GM12878 (cell line): ENCODE measurements at regions not wholly inside any gene's neighbourhood (a gene's known extent, or its start where the extent isn't known, plus 50 kb on each side); places are given as distances from the start of the nearest gene placed in this dataset.

Experiments
- ATAC-seq: fragments of 200-7000 bp; cut with Tn5 transposase; 3 replicates; pipeline ENCODE4 v1.9.1; 2020; ENCODE audit warnings: mild to moderate bottlenecking, moderate library complexity
- BruUV-seq: library from RNA; stranded (reverse); fragments of 400-500 nt; replicated peaks from 2 replicates; lab custom pipeline; 2021; lab: Mats Ljungman, UMichigan
- CTCF ChIA-PET: fragments of 300-600 bp; sonication (Branson Sonifier 250); formaldehyde crosslinking; extraction: SDS; loops from one replicate; lab custom pipeline; 2021; ENCODE audit warnings: inconsistent platforms; lab: Yijun Ruan, JAX
- POLR2A ChIA-PET: fragments of 350-600 bp; formaldehyde crosslinking; extraction: SDS; loops from one replicate; lab custom pipeline; 2021; ENCODE audit warnings: inconsistent platforms; lab: Charles Lee
- RAD21 ChIA-PET: fragments of 300-600 bp; sonication (Branson Sonifier 250); formaldehyde crosslinking; loops from one replicate; lab custom pipeline; 2023; ENCODE audit warnings: antibody characterized with exemption; ENCODE audit not compliant: unreplicated experiment; lab: Charles Lee
- SMC1A ChIA-PET: fragments of 300-600 bp; sonication (Branson Sonifier 250); formaldehyde crosslinking; loops from one replicate; lab custom pipeline; 2023; ENCODE audit not compliant: unreplicated experiment, uncharacterized antibody; lab: Charles Lee
- DNase-seq: peaks from one replicate; pipeline ENCODE4 v3.0.0-alpha.2; 2011; ENCODE audit warnings: low read depth, low spot score
- FAIRE-seq: peaks from 3 replicates; lab custom pipeline; 2011; peaks lifted over from hg19 to GRCh38; lab: Jason Lieb, UNC
- H2AFZ ChIP-seq: 2 replicates; pipeline ENCODE4 v1.6.0; 2011; ENCODE audit warnings: low read depth, low read length, control low read depth; ENCODE audit not compliant: control insufficient read depth
- H3K27ac ChIP-seq: 2 replicates; pipeline ENCODE4 v1.5.1; 2011; ENCODE audit warnings: control low read depth; ENCODE audit not compliant: control insufficient read depth, insufficient read depth
- H3K27me3 ChIP-seq, 2 experiments: replicated peaks in 1 of 2; 2 replicates each; pipeline versions ENCODE4 v1.6.0 to v1.6.1; 2011; ENCODE audit warnings: low read length in 1 of 2; ENCODE audit not compliant: control insufficient read depth in 2 of 2, insufficient read depth in 2 of 2
- H3K36me3 ChIP-seq, 2 experiments: 2 replicates each; pipeline ENCODE4 v1.5.1; 2011; ENCODE audit warnings: low read length in 1 of 2; ENCODE audit not compliant: control insufficient read depth in 2 of 2, insufficient read depth in 2 of 2
- H3K4me1 ChIP-seq: 2 replicates; pipeline ENCODE4 v1.6.1; 2011; ENCODE audit warnings: mild to moderate bottlenecking, low read length, moderate library complexity, mixed read lengths; ENCODE audit not compliant: control insufficient read depth, insufficient read depth
- H3K4me2 ChIP-seq: 2 replicates; pipeline ENCODE4 v1.6.0; 2011; ENCODE audit warnings: control low read depth; ENCODE audit not compliant: control insufficient read depth, insufficient read depth
- H3K4me3 ChIP-seq: fragments of 200-600 bp; sonication (generic); 2 replicates; pipeline ENCODE4 v1.5.1; 2016
- H3K79me2 ChIP-seq: 2 replicates; pipeline ENCODE4 v1.6.0; 2011; ENCODE audit warnings: low read length; ENCODE audit not compliant: control insufficient read depth, insufficient read depth
- H3K9ac ChIP-seq: 2 replicates; pipeline ENCODE4 v1.8.0; 2011; ENCODE audit warnings: low read length, control low read depth, mixed read lengths; ENCODE audit not compliant: control insufficient read depth, insufficient read depth
- H3K9me3 ChIP-seq: replicated peaks from 3 replicates; pipeline ENCODE4 v1.5.1; 2011; ENCODE audit warnings: mild to moderate bottlenecking, low read length; ENCODE audit not compliant: control insufficient read depth, insufficient read depth
- H4K20me1 ChIP-seq: 2 replicates; pipeline ENCODE4 v1.6.0; 2011; ENCODE audit not compliant: control insufficient read depth, insufficient read depth
- BACH1 ChIP-seq: fragments of 450-650 bp; IDR thresholded peaks from 2 replicates; pipeline ENCODE4 v1.6.1; 2017; ENCODE audit warnings: mild to moderate bottlenecking, borderline replicate concordance
- BHLHE40 ChIP-seq, 2 experiments: fragments of 450-650 bp in 1 of 2; IDR thresholded peaks; 2 replicates each; pipeline ENCODE4 v1.6.1; 2011 to 2017; ENCODE audit warnings: low read depth in 2 of 2, borderline replicate concordance in 1 of 2, improper control_type of control experiment in 1 of 2, low read length in 1 of 2, mild to moderate bottlenecking in 1 of 2
- CBX5 ChIP-seq: sonication (generic); IDR thresholded peaks from 2 replicates; pipeline ENCODE4 v1.6.1; 2016; ENCODE audit warnings: low read depth, moderate library complexity, mild to moderate bottlenecking, inconsistent platforms
- CHD1 ChIP-seq: IDR thresholded peaks from 2 replicates; pipeline ENCODE4 v1.6.1; 2012; ENCODE audit warnings: low read depth, low read length, improper control_type of control experiment
- DPF2 ChIP-seq: fragments of 450-650 bp; IDR thresholded peaks from 2 replicates; pipeline ENCODE4 v1.6.1; 2017; ENCODE audit warnings: mild to moderate bottlenecking
- FOS ChIP-seq: IDR thresholded peaks from 3 replicates; pipeline ENCODE4 v1.6.1; 2011; ENCODE audit warnings: borderline replicate concordance; ENCODE audit not compliant: insufficient read length; ENCODE audit errors: extremely low read depth
- FOXM1 ChIP-seq: IDR thresholded peaks from 2 replicates; pipeline ENCODE4 v1.6.1; 2012; ENCODE audit warnings: low read depth, mild to moderate bottlenecking, inconsistent platforms, low read length, moderate library complexity
- HDGF ChIP-seq: fragments of 450-650 bp; IDR thresholded peaks from 2 replicates; pipeline ENCODE4 v1.6.1; 2016; ENCODE audit warnings: antibody characterized with exemption
- IKZF1 ChIP-seq: fragments of 450-650 bp; conservative IDR thresholded peaks from 2 replicates; pipeline ENCODE4 v1.6.1; 2017; ENCODE audit warnings: antibody characterized with exemption, mild to moderate bottlenecking
- IKZF2 ChIP-seq, 2 experiments: fragments of 450-650 bp; IDR thresholded peaks; 2 replicates each; pipeline ENCODE4 v1.6.1; 2017; ENCODE audit warnings: mild to moderate bottlenecking in 2 of 2, moderate library complexity in 2 of 2
- IRF3 ChIP-seq: fragments of 450-650 bp; IDR thresholded peaks from 2 replicates; pipeline ENCODE4 v1.6.1; 2014; ENCODE audit warnings: mild to moderate bottlenecking
- JUND ChIP-seq: IDR thresholded peaks from 2 replicates; pipeline ENCODE4 v1.6.1; 2012; ENCODE audit warnings: low read depth, mild to moderate bottlenecking, low read length, improper control_type of control experiment, moderate library complexity
- MEF2B ChIP-seq: fragments of 450-650 bp; IDR thresholded peaks from 2 replicates; pipeline ENCODE4 v1.6.1; 2018; ENCODE audit warnings: mild to moderate bottlenecking, moderate library complexity; ENCODE audit not compliant: partially characterized antibody, poor library complexity, severe bottlenecking
- MTA2 ChIP-seq: fragments of 450-650 bp; IDR thresholded peaks from 2 replicates; pipeline ENCODE4 v1.6.1; 2016; ENCODE audit warnings: low read depth, mild to moderate bottlenecking, moderate library complexity
- NRF1 ChIP-seq: conservative IDR thresholded peaks from 2 replicates; pipeline ENCODE4 v1.6.1; 2011; ENCODE audit warnings: mild to moderate bottlenecking, low read depth, low read length, improper control_type of control experiment
- POLR2A ChIP-seq: IDR thresholded peaks from 2 replicates; pipeline ENCODE4 v1.6.1; 2011; ENCODE audit warnings: low read depth, mild to moderate bottlenecking, low read length
- POLR2AphosphoS5 ChIP-seq: IDR thresholded peaks from 2 replicates; pipeline ENCODE4 v1.6.1; 2011; ENCODE audit warnings: mild to moderate bottlenecking, low read length, inconsistent platforms
- SIN3A ChIP-seq: IDR thresholded peaks from 2 replicates; pipeline ENCODE4 v1.6.1; 2012; ENCODE audit warnings: low read depth, low read length, improper control_type of control experiment
- SMARCA5 ChIP-seq: fragments of 450-650 bp; IDR thresholded peaks from 2 replicates; pipeline ENCODE4 v1.6.1; 2017; ENCODE audit warnings: mild to moderate bottlenecking
- SPI1 ChIP-seq: IDR thresholded peaks from 2 replicates; pipeline ENCODE4 v1.6.1; 2011; ENCODE audit warnings: low read depth, mild to moderate bottlenecking, low read length, moderate library complexity, borderline replicate concordance; ENCODE audit not compliant: insufficient read depth
- STAT1 ChIP-seq: fragments of 450-650 bp; conservative IDR thresholded peaks from 2 replicates; pipeline ENCODE4 v1.6.1; 2014; ENCODE audit warnings: antibody characterized with exemption, mild to moderate bottlenecking
- YBX1 ChIP-seq: fragments of 450-650 bp; IDR thresholded peaks from 2 replicates; pipeline ENCODE4 v1.6.1; 2016; ENCODE audit warnings: antibody characterized with exemption
- ZNF384 ChIP-seq: IDR thresholded peaks from 2 replicates; pipeline ENCODE4 v1.6.1; 2012; ENCODE audit warnings: low read depth, mild to moderate bottlenecking, low read length, improper control_type of control experiment, borderline replicate concordance
- ZSCAN29 ChIP-seq: fragments of 450-650 bp; IDR thresholded peaks from 2 replicates; pipeline ENCODE4 v1.6.1; 2017; ENCODE audit warnings: mild to moderate bottlenecking, moderate library complexity
- WGBS: methylation state at CpG from one replicate; pipeline ENCODE4 v1.1.6; 2016; ENCODE audit warnings: low lambda C conversion rate; ENCODE audit not compliant: insufficient replicate concordance, insufficient coverage; ENCODE audit errors: missing lambda C conversion rate; 5-methylcytosine and 5-hydroxymethylcytosine counted together
- in situ Hi-C: fragments of 300-500 bp; cut with MboI; formaldehyde crosslinking; loops from 9 replicates; pipeline ENCODE4 v1.14.3; 2018; ENCODE audit warnings: mixed read lengths
- intact Hi-C: fragments of 100-400 bp; cut with micrococcal nuclease; formaldehyde crosslinking; loops from one replicate; pipeline ENCODE4 v1.14.2; 2022; ENCODE audit not compliant: unreplicated experiment
- TF ChIP-seq, protein P1 (sequence below): fragments of 450-650 bp; IDR thresholded peaks from 2 replicates; pipeline ENCODE4 v1.6.1; 2017; ENCODE audit warnings: borderline replicate concordance

DNA sequence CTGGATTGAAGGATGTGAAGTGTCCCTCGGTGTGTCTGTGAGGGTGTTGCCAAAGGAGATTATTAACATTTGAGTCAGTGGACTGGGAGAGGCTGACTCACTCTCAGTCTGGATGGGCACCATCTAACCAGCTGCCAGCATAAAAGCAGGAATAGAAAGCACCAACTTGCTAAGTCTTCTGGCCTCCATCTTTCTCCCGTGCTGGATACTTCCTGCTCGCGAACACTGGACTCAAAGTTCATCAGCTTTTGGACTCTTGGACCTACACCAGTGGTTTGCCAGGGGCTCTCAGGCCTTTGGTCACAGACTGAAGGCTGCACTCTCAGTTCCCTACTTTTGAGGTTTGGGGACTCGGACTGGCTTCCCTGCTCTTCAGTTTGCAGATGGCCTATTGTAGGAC lies 220.3 kb upstream of the LRFN2 start:
- H3K4me2 ChIP-seq, result no peak overlapping the region
- no peak overlapping the region for H3K27ac ChIP-seq
- 47% methylated on average over 5 of the region's 5 CpGs for WGBS
- H2AFZ ChIP-seq, result no peak overlapping the region
- DNase-seq (no peak), FAIRE-seq (no peak), ATAC-seq (no peak)
- no TSS peak for BruUV-seq
- no peaks in the 10 kb centered on the region for H3K9me3 ChIP-seq
- H3K9ac ChIP-seq, result no peak overlapping the region
- H3K79me2 ChIP-seq, result no peaks in the 10 kb centered on the region
- H4K20me1 ChIP-seq, result no peaks in the 10 kb centered on the region
- in situ Hi-C loops (no loop called here), intact Hi-C loops (no loop called here)
- CTCF ChIA-PET, result no interaction called here
- H3K4me1 ChIP-seq, result peaks cover 16% of the 10 kb centered on the region
- SMC1A ChIA-PET, result no interaction called here
- H3K36me3 ChIP-seq, result no peaks in the 10 kb centered on the region
- RAD21 ChIA-PET, result no interaction called here
- no peaks in the 10 kb centered on the region for H3K27me3 ChIP-seq
- POLR2A ChIA-PET, result no interaction called here
- no peak overlapping the region for H3K4me3 ChIP-seq
- TF ChIP-seq NRF1 (no peak), FOS (no peak), CBX5 (no peak), POLR2AphosphoS5 (no peak), IKZF1 (0 out of 2 replicates have a peak, but pooled peaks have one; percentile 40), JUND (no peak), IKZF2 (IDR thresholded peaks at IDR 0.05) (peak in 1 of 2 experiments; percentile 28; a peak in 2 of 4 replicates), SPI1 (peak; percentile 51; the same call in 1 of the 2 replicates), HDGF (no peak), BACH1 (no peak), FOXM1 (no peak), MTA2 (0 out of 2 replicates have a peak, but pooled peaks have one; percentile 24), SMARCA5 (no peak), STAT1 (no peak), BHLHE40 (IDR thresholded peaks at IDR 0.05; ENCODE audit: borderline replicate concordance in 1 of 2, low read depth in 2 of 2, low read length in 1 of 2) (peak in 1 of 2 experiments; percentile 19; a peak in 1 of 4 replicates), IRF3 (no peak), CHD1 (no peak), ZNF384 (no peak), ZSCAN29 (no peak), YBX1 (no peak), POLR2A (no peak), MEF2B (no peak), DPF2 (peak; percentile 36; the same call in 1 of the 2 replicates), SIN3A (no peak)
- TF ChIP-seq, protein P1, sequence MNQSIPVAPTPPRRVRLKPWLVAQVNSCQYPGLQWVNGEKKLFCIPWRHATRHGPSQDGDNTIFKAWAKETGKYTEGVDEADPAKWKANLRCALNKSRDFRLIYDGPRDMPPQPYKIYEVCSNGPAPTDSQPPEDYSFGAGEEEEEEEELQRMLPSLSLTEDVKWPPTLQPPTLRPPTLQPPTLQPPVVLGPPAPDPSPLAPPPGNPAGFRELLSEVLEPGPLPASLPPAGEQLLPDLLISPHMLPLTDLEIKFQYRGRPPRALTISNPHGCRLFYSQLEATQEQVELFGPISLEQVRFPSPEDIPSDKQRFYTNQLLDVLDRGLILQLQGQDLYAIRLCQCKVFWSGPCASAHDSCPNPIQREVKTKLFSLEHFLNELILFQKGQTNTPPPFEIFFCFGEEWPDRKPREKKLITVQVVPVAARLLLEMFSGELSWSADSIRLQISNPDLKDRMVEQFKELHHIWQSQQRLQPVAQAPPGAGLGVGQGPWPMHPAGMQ, result no peak
